D341Med (cell line): ENCODE measurements at regions not wholly inside any gene's neighbourhood (a gene's known extent, or its start where the extent isn't known, plus 50 kb on each side); places are given as distances from the start of the nearest gene placed in this dataset.
"Not testable (repeated sequence)": the region's sequence is repeated elsewhere in the genome, so short reads cannot be mapped to it uniquely, and the experiment has no call there.

Source experiments
- DNase-seq: peaks from one replicate; pipeline ENCODE4 v3.0.0; 2012; ENCODE audit warnings: low spot score

DNA sequence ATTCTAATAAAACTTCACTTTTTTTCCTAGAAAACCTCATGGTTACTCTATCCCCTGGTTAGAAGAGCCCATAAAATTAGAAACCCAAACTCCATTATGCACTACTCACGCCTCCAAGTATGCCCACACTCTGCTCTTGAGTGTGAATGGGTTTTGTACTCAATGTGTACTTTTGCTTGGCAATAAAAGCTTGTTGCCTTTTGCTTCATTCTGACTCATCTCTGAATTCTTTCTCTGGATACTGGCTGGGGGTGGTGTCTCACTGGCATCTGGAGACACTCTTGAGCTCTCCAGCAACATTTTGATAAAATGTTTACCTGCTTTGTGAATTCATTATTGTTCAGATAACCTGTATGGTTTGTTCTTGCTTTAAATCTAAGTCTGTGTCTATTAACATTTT is 963.3 kb downstream of the TRAM1L1 start:
- DNase-seq, result no peak

DNA sequence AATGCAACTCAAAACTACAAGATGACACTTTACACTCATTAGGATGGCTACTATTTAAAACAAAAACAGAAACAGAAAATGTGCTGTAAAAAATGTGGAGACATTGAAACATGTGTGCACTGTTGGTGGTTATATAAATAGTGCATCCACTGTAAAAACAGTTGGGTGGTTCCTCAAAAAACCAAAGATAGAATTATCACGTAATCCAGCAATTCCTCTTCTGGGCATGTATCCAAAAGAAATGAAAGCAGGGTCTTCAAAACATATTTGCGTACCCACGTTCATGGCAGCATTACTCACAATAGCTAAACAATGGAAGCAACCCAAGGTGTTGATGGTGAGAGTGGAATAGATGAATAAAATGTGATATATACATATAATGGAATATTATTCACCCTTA is 967.2 kb downstream of the TRAM1L1 start:
- no peak for DNase-seq

DNA sequence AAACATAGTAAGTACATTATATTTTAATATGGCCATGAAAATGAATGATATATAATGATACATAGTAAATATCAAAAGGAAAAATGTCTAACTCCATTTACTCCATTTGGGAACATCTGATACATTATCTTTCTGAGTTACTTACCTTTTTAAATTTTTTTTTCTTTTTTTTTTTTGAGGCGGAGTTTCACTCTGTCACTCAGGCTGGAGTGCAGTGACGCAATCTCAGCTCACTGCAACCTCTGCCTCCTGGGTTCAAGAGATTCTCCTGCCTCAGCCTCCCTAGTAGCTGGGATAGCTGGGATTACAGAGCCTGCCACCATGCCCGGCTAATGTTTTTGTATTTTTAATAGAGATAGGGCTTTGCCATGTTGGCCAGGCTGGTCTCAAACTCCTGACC is 972.5 kb downstream of the TRAM1L1 start:
- DNase-seq, result not testable (repeated sequence)

DNA sequence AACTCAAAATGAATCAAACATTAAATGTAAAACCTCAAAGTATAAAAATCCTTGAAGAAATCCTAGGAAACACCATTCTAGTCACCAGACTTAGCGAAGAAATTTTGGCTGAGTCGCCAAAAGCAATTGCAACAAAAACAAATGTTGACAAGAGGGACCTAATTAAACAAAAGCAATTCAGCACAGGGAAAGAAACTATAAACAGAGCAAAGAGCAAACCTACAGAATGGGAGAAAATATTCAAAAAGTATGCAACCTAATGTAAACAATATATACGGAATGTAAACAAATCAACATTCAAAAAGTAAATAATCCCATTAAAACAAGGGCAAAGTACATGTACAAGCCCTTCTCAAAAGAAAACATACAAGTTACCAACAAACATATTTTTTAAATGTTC is 974.7 kb downstream of the TRAM1L1 start:
- DNase-seq, result no peak

DNA sequence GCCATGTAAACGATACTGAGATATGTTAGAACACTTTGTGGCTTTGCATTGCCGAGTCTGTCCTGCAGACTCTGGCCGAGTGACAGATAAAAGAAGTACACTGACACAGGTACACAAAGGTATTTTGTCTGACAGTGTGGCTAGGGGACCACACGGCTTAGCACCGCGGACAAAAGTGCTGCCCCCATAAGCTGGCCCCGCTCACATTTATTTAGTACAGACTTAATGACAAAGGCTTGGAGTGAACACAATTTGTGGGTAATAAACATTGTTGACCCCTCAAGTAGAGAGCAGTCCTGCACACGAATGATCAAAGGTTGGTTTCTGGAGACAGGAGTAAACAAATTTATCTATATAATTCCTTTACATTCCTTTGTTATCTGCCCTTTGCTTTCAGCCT is 976.8 kb downstream of the TRAM1L1 start:
- no peak for DNase-seq

DNA sequence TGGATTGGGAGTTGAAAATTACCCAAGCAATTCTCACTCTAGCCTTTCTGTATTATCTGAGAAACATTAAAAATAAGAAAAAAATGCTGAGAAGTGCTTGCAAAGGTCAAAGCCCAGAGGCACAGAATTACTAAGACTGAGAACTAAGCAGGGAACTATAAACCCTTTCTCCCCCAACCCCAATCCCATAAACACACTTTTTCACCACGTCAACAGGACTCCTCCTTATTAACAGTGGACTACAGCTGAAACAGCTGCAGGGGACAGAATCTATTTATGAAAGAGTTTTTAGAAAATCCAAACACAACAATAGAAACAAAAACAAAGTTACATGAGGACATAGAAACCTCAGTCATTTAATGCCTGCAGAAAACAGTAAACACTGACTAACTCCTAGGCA is 984.1 kb downstream of the TRAM1L1 start:
- no peak for DNase-seq

DNA sequence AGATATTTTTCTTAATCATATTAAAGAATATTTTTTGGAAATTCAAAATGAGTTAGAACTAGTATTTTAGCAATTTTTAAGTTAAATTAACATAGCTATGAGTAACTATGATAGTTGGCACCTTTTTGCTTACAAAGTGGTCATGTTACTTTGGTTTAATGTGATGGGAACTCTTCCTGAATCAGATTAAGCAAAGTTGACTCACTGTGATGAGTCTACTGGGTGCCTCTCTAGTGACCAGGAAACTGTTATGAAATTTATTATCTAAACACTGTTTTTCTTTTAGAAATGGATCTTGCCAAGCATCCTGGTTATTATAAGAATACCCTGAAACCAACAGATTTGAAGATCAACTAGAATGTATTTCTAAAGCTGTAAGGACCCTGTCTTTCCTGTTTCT is 985.8 kb downstream of the TRAM1L1 start:
- DNase-seq, result no peak

DNA sequence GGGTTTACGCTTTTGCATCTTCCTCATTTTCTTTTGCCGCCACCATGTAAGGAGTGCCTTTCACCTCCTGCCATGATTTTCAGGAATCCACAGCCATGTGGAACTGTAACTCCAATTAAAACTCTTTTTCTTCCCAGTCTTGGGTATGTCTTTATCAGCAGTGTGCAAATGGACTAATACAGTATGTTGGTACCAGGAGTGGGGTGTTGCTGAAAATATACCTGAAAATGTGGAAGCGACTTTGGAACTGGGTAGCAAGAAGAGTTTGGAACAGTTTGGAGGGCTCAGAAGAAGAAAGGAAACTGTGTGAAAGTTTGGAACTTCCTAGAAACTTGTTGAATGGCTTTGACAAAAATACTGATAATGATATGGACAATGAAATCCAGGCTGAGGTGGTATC is 983.9 kb upstream of the NDST4 start:
- not testable (repeated sequence) for DNase-seq

DNA sequence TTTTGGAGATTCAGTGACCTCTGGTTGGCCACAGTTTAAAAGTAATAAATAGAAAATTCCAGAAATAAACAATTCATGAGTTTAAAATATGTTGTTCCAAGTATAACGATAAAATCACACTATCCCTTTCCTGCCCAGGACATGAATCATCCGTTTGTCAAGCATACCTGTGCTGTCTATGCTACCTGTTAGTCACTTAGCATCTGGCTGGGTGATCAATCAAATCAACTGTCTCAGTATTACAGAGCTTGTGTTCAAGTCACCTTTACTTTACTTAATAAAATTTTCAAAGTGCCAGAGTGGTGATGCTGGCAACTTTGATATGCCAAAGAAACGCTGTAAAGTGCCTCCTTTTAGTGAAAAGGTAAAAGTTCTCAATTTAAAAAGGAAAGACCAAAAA is 979.5 kb upstream of the NDST4 start:
- DNase-seq, result no peak

DNA sequence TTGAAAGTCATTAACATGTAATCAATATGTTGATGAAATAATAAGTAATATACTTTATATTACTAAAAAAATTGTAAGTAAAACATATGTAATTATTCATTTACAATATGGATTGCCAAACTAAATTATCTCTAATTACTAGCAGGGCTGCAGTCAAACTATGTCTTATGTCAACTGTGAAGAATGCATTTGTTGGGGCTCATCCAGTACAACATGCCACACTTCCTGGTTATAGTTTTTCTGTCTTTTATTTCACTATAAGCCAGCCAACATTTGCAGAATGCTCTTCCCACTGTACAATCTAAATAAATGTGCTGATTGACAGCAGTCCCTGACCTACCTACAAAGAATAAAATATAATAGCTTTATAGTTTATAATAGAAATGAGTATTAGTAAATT is 975.4 kb upstream of the NDST4 start:
- no peak for DNase-seq

DNA sequence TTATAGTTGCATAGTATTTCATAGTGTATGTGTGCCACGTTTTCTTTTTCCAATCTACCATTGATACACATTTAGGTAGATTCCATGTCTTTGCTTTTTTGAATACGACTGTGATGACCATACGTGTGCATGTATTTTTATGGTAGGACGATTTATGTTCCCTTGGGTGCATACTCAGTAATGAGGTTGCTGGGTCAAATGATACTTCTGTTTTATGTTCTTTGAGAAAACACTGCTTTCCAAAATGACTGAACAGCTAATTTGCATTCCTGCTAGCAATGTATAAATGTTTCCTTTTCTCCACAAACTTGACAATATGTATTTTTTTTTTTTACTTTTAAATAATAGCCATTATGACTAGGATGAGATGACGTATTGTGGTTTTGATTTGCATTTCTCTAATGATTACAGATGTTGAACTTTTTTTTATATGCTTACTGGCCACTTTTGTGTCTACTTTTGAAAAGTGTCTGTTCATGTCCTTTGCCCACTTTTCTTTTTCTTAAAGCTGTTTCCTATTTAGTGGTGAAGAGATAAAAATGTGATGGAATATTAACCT is 969.5 kb upstream of the NDST4 start:
- no peak for DNase-seq

DNA sequence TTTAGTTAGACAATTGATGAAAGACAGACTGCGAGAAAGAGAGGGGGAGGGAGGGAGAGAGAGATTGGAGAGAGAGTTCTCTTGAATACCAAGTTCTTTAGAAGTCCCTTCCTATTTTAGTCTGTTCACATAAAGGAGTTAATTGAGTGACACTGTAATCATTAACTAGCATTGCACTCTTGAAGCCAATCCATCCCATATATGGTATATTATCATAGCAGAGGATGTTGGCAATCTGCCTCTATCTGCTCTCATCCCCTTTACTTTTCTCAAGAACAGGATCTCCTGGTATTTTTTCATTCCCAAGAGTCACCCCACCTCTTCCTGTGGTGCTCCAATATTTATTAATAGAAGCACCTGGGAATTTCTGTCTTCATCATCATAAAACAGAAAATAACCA is 959.6 kb upstream of the NDST4 start:
- DNase-seq, result no peak

DNA sequence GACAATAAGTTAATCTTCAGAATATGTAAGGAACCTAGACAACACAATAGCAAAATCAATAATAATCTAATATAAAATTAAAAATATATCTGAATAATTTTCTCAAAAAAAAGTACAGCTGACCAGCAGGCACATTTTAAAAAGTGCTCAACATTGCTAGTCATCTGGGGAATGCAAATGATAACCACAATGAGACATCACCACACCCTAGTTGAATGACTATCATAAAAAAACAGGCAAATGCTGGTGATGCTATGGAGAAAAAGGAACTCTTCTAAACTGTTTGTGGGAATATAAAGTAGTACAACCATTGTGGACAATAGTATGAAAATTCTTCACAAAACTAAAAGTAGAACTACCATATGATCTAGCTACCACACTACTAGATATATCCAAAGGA is 956.9 kb upstream of the NDST4 start:
- DNase-seq, result no peak

DNA sequence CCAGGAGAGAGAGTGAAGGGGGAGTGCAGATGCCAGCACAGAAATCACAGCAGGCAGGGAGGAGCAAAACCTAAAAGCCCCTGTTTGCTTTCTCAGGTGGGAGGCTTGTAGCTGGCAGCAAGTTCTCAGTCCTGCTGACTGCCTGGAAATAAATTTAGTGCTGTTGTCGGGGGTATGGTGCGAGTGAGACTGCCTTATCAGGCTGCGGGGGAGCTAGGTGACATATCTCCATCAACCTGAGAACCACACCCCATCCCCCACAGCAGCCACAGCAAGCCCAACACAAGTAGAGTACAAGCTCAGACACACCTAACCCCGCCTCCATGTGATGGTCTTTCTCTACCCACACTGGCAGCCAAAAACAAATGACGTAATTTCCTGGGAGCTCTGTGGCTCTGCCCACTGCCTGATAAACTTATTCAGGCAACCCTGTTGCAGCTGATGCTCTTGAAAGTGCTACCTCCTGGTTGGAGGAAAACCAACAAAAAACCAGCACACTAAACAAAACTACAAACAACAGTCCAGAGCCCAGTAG is 953.4 kb upstream of the NDST4 start:
- DNase-seq, result no peak

DNA sequence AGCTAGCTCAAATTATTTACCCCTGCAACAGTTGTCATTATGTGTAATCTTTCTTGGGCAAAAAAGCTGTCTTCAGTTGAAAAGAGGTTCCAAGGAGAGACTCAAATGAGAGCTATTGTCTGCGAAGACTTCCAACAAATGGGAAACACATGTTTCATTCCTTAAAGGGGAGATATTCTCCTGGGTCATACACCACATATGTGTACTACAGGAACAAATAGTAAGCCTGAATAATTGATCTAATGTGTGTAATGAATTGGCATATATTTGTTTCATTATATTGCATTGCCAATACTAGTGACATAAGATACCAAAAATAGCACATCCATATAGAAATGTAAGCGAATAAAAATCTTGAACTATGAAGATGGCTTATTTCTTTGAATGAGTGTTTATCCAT is 950.9 kb upstream of the NDST4 start:
- DNase-seq, result no peak

DNA sequence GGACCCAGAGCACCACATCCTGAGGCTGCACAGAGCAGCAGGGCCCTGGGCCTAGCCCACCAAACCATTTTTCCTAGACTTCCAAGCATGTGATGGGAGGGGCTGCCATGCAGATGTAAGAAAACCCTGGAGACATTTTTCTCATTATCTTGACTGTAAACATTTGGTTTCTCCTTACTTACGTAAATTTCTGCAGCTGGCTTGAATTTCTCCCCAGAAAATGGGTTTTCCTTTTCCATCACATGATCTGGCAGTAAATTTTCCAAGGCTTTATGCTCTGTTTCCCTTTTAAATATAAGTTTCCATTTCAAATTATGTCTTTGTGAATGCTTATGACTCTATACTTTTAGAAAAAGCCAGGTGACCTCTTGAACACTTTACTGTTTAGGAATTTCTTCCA is 945.9 kb upstream of the NDST4 start:
- DNase-seq, result no peak

DNA sequence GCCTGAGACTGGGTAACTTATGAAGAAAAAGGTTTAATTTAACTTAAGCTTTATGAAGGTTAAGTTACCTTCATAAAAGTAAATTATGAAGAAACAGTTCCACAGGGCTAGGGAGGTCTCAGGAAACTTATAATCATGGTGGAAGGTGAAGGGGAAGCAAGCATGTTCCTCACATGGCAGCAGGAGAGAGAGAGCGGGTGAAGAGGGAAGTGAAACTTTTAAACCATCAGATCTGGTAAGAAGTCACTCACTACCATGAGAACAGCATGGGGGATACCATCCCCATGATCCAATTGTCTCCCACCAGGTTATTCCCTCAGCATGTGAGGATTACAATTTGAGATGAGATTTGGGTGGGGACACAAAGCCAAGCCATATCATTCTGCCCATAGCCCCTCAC is 944.7 kb upstream of the NDST4 start:
- DNase-seq, result no peak

DNA sequence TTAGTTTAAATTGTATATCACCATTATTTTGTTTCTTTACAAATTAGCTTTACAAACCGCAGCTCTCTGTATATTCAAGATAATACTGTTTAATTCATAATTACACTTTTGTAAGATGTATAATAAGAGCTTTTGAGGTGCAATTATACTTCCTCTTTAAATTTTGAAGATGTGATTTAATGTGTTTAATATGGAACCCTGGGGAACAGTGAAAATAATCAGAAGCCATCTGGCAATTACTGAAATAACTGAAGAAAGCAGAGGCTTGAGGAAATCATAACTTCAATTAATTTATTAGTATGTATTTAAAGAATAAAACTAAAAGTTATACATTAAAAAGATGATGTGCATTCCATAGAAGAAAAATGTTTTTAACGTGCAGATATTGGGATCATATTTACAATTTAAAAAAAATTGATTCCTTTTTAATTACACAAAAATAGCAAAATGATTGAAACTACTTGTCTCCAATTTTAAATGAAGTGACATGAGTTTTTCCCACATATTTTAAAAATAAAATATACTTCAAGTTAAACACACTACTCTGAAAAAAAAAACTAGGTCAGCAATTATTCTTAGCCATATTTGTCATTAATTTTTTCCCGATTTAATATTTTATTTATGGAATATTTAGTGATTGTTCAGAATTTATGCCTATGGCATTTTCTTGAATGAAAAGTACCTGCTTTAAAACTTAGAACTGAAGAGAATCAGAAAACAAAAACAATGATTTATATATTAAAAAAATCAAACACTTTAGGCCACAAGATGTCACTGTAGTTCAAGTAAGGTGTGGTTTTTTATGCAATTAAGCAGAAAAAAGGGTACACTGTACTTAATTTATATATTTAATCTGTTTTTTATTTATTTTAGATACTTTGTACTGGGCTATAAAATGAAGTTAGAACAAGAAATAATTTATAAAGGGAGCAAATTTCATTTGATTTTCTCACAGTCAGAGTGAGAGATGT is 942.7 kb upstream of the NDST4 start:
- DNase-seq, result no peak

DNA sequence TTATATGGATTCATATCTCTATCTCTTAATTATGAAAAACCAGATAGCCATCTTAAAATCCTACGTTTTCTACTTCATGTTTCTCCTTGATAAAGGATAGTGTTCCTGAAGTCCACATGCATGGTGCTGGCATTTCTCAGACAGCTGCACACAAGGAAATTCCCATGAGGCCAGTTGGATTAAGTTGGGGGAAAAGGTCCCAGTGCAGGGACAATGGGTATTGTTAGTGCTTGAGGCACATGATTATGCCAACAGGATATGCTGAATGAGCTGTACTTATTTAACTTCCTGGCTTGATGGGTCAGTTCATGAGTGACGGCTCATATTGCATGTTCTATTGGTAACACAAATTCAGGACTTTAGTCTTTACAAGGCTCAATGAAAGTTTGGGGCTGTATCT is 913.9 kb upstream of the NDST4 start:
- no peak for DNase-seq

DNA sequence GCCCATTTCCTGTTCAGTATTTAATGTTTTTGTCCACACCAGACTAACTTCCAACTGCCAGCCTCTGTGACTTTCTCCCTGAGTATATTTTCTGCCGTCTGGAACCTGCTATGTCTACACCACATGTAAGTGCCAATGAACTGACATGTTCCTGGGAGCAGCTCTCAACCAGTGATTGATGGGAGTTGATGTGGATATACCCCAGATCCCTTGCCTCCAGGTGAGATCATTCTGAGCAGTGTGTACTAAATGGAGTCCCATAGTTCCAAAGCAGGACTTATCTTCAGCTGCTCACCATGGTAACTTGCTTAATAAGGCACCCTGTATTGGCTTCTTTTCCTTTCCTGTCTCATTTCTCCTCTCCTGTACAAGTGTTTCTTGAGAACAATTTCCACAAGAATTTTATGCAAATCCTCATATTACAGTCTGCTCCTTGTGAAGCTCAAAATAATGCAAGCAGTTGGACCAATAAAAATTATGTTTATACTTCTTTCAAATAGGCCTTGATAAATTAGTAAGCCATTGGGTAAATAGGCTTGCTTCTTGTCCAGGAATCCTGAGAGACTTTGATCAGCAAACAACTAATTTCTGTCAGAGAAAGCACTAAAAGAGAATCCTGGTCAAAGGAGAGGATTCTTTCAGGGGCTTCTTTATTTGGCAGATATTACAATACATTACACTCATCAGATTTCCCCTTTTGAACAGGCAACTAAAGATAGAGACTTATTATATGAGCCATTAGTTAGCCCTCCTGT is 911.7 kb upstream of the NDST4 start:
- DNase-seq, result no peak

DNA sequence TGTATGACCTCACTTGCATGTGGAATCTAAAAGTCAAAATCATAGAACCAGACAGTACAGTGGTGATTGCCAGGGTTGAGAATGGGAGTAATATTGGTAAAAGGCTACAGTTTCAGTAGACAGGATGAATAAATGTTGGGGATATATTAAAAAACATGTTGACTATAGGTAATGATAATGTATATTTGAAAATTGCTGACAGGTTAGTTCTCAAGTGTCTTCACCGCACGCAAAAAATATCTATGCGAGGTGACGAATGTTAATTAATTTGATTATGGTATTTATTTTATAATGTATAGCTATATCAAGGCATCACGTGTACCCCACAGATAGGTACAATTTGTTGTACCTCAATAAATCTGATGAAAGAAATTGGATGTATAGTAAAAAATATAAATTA is 909.6 kb upstream of the NDST4 start:
- DNase-seq, result no peak

DNA sequence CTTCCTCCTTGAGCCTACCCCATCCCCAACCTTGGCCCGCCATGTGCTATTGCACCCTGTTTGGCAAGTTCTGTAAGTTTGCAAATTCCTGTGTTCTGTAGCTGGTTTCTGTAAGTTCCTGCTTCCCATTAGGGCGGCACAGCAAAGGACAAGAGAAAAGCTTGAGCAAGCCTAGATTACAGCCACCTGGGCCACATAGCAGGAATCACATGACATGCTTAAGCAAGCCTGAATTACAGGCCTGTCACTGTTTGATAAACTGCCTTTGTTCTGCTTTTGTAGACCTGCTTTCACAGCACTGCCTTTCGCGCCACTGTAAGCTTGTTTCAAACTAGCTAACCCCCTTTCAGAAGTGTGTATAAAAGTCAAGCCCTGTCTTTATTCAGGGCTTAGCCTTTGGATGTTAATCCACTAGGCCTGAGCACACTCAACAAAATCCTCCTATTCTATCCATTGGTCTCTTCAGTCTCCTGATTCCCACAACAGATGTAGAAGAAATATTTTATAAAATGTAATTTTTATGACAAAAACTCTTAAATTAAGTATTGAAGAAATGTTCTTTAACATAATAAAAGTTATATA is 906.8 kb upstream of the NDST4 start:
- no peak for DNase-seq
